ENCODE measurements at regions not wholly inside any gene's neighbourhood (a gene's known extent, or its start where the extent isn't known, plus 50 kb on each side); places are given as distances from the start of the nearest gene placed in this dataset.

DNA sequence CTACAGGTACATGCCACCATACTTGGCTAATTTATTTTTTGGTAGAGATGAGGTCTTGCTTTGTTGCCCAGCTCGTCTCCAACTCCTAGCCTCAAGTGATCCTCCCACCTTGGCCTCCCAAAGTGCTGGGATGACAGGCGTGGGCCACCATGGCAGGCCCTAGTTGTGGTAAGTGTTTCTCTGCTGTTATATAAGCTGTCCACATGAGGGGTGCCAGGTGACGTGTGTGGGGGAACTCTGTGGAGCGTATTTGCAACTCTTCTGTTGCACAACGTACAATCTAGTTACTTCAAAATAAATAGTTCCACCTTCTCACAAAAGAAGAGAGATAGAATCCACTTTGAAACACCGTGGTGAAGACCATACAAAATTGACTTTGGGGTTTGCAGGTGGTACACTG lies 125.1 kb downstream of the NCOR2 start:
- no peak overlapping the region for H3K27ac ChIP-seq (ENCODE audit: low read length)
- H3K27me3 ChIP-seq (ENCODE audit: insufficient read depth, low read length, poor library complexity), result no peaks in the 10 kb centered on the region
- DNase-seq (no peak), ATAC-seq (ENCODE audit: insufficient read depth, low read depth) (no peak)
- H3K9me3 ChIP-seq (ENCODE audit: insufficient read depth, low read length, severe bottlenecking), result no peaks in the 10 kb centered on the region
- H2AFZ ChIP-seq (ENCODE audit: low read depth, low read length), result no peak overlapping the region
- H3K36me3 ChIP-seq (ENCODE audit: insufficient read depth, low read length), result peaks cover 58% of the 10 kb centered on the region
- no peaks in the 10 kb centered on the region for H3K4me1 ChIP-seq (ENCODE audit: insufficient read depth, low read length)
- H3K79me2 ChIP-seq (ENCODE audit: insufficient read depth, low read length), result peaks cover 6% of the 10 kb centered on the region; the same call in 1 of the 2 replicates
- H4K20me1 ChIP-seq (ENCODE audit: insufficient read depth, low read length), result peaks cover 37% of the 10 kb centered on the region
- no peak overlapping the region for H3K4me3 ChIP-seq (ENCODE audit: low read depth in 1 of 2, low read length in 2 of 2)
- TF ChIP-seq CTCF (IDR thresholded peaks at IDR 0.05; ENCODE audit: borderline replicate concordance, extremely low read depth, low read length, poor library complexity, severe bottlenecking) (no peak), EZH2 (IDR thresholded peaks at IDR 0.05; ENCODE audit: borderline replicate concordance, low read depth, low read length, severe bottlenecking) (no peak)
- H3K9ac ChIP-seq (ENCODE audit: low read depth, low read length), result no peak overlapping the region
- no peak overlapping the region for H3K4me2 ChIP-seq (ENCODE audit: insufficient read depth, low read length)

GRCh38 chr12:124441443-124442194 lies 125.8 kb downstream of the NCOR2 start:
- Histone ChIP-seq H3K9ac (ENCODE audit: low read depth, low read length) (no peak overlapping the region), H2AFZ (ENCODE audit: low read depth, low read length) (no peak overlapping the region), H3K27me3 (ENCODE audit: insufficient read depth, low read length, poor library complexity) (no peaks in the 10 kb centered on the region), H3K79me2 (ENCODE audit: insufficient read depth, low read length) (peaks cover 6% of the 10 kb centered on the region; the same call in 1 of the 2 replicates), H3K4me1 (ENCODE audit: insufficient read depth, low read length) (no peaks in the 10 kb centered on the region), H3K4me2 (ENCODE audit: insufficient read depth, low read length) (no peak overlapping the region), H3K9me3 (ENCODE audit: insufficient read depth, low read length, severe bottlenecking) (no peaks in the 10 kb centered on the region), H3K4me3 (ENCODE audit: low read depth in 1 of 2, low read length in 2 of 2) (no peak overlapping the region), H3K27ac (ENCODE audit: low read length) (no peak overlapping the region), H3K36me3 (ENCODE audit: insufficient read depth, low read length) (peaks cover 58% of the 10 kb centered on the region), H4K20me1 (ENCODE audit: insufficient read depth, low read length) (peaks cover 37% of the 10 kb centered on the region)
- no peak for ATAC-seq (ENCODE audit: insufficient read depth, low read depth)
- DNase-seq, result no peak
- TF ChIP-seq CTCF (IDR thresholded peaks at IDR 0.05; ENCODE audit: borderline replicate concordance, extremely low read depth, low read length, poor library complexity, severe bottlenecking), result no peak
- TF ChIP-seq EZH2 (IDR thresholded peaks at IDR 0.05; ENCODE audit: borderline replicate concordance, low read depth, low read length, severe bottlenecking), result no peak

- Histone ChIP-seq H3K9ac (ENCODE audit: low read depth, low read length) (no peak overlapping the region), H3K4me1 (ENCODE audit: insufficient read depth, low read length) (no peaks in the 10 kb centered on the region), H4K20me1 (ENCODE audit: insufficient read depth, low read length) (peaks cover 31% of the 10 kb centered on the region), H3K27ac (ENCODE audit: low read length) (no peak overlapping the region), H3K79me2 (ENCODE audit: insufficient read depth, low read length) (peaks cover 6% of the 10 kb centered on the region; the same call in 1 of the 2 replicates), H3K4me3 (ENCODE audit: low read depth in 1 of 2, low read length in 2 of 2) (no peak overlapping the region), H2AFZ (ENCODE audit: low read depth, low read length) (no peak overlapping the region), H3K9me3 (ENCODE audit: insufficient read depth, low read length, severe bottlenecking) (no peaks in the 10 kb centered on the region), H3K36me3 (ENCODE audit: insufficient read depth, low read length) (peaks cover 60% of the 10 kb centered on the region), H3K4me2 (ENCODE audit: insufficient read depth, low read length) (no peak overlapping the region), H3K27me3 (ENCODE audit: insufficient read depth, low read length, poor library complexity) (no peaks in the 10 kb centered on the region)
- no peak for DNase-seq
- no peak for TF ChIP-seq EZH2 (IDR thresholded peaks at IDR 0.05; ENCODE audit: borderline replicate concordance, low read depth, low read length, severe bottlenecking)
- no peak for TF ChIP-seq CTCF (IDR thresholded peaks at IDR 0.05; ENCODE audit: borderline replicate concordance, extremely low read depth, low read length, poor library complexity, severe bottlenecking)
- no peak for ATAC-seq (ENCODE audit: insufficient read depth, low read depth)
Measured at GRCh38 chr12:124440841-124441381, 126.5 kb downstream of the NCOR2 start.
